ENCODE measurements at regions not wholly inside any gene's neighbourhood (a gene's known extent, or its start where the extent isn't known, plus 50 kb on each side); places are given as distances from the start of the nearest gene placed in this dataset.

DNA sequence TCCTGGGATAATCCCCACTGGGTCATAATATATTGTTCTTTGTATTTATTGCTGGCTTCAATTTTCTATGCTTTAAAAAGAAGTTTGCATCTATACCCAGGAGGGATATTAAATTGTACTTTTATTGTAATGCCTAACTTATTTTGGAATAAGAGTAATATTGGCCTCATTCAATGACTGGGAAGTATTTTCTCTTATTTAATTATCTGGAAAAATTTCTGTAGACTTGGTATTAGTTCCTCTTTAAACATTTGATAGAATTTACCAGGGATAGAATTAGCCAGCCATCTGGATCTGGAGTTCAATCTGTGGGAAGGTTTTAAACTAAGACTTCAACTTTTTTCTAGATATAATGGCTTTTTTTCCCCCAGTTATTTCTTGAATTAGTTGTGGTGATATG is 115.2 kb upstream of the ZNF32 start:
- Histone ChIP-seq H3K27me3 (no peaks in the 10 kb centered on the region), H3K36me3 (no peaks in the 10 kb centered on the region), H3K9me3 (peaks cover 0 to 3% (median 0%) of the 10 kb centered on the region in 4 donors), H3K4me3 (no peak overlapping the region), H3K27ac (no peak overlapping the region), H3K4me1 (no peaks in the 10 kb centered on the region)
- no peak for DNase-seq
- TF ChIP-seq, protein P1, sequence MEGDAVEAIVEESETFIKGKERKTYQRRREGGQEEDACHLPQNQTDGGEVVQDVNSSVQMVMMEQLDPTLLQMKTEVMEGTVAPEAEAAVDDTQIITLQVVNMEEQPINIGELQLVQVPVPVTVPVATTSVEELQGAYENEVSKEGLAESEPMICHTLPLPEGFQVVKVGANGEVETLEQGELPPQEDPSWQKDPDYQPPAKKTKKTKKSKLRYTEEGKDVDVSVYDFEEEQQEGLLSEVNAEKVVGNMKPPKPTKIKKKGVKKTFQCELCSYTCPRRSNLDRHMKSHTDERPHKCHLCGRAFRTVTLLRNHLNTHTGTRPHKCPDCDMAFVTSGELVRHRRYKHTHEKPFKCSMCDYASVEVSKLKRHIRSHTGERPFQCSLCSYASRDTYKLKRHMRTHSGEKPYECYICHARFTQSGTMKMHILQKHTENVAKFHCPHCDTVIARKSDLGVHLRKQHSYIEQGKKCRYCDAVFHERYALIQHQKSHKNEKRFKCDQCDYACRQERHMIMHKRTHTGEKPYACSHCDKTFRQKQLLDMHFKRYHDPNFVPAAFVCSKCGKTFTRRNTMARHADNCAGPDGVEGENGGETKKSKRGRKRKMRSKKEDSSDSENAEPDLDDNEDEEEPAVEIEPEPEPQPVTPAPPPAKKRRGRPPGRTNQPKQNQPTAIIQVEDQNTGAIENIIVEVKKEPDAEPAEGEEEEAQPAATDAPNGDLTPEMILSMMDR (IDR thresholded peaks at IDR 0.05), result no peak
- TF ChIP-seq POLR2A (IDR thresholded peaks at IDR 0.05) (no peak), POLR2AphosphoS5 (IDR thresholded peaks at IDR 0.05) (no peak), EP300 (IDR thresholded peaks at IDR 0.05) (no peak)
- no peak for ATAC-seq (ENCODE audit: low FRiP score in 2 of 2)

DNA sequence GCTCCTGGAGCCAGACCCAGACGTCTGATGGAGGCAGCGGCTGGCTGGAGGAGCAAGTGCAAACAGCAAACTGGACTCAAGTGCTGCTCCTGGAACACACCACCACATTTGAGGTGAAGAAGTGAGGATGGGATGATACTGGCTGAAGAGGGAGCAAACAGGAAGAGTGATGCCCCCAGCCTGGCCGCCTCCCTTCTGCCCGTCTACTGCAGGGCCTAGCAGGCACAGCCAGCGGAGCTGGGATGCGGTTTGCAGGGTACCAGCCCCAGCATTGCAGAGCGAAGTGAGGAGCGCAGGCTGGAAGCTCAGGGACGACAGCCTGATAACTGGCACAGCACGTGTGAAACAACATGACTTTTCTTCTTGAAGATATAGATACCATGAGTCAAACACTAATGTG is 111.8 kb upstream of the ZNF32 start:
- H3K36me3 ChIP-seq, result no peaks in the 10 kb centered on the region
- H3K9me3 ChIP-seq, result no peaks in the 10 kb centered on the region
- ATAC-seq (ENCODE audit: low FRiP score in 2 of 2) (no peak), DNase-seq (peak in 1 of 2 donors; percentile 61)
- H3K4me1 ChIP-seq, result no peaks in the 10 kb centered on the region
- TF ChIP-seq POLR2AphosphoS5 (IDR thresholded peaks at IDR 0.05) (no peak), POLR2A (IDR thresholded peaks at IDR 0.05) (no peak), EP300 (IDR thresholded peaks at IDR 0.05) (no peak)
- TF ChIP-seq, protein P1 (IDR thresholded peaks at IDR 0.05), result no peak
- no peak overlapping the region for H3K4me3 ChIP-seq
- H3K27me3 ChIP-seq, result no peaks in the 10 kb centered on the region
- H3K27ac ChIP-seq, result no peak overlapping the region
- whole genome bisulfite sequencing, 2 donors, result 85 to 91% methylated on average over 10 of the region's 10 CpGs

DNA sequence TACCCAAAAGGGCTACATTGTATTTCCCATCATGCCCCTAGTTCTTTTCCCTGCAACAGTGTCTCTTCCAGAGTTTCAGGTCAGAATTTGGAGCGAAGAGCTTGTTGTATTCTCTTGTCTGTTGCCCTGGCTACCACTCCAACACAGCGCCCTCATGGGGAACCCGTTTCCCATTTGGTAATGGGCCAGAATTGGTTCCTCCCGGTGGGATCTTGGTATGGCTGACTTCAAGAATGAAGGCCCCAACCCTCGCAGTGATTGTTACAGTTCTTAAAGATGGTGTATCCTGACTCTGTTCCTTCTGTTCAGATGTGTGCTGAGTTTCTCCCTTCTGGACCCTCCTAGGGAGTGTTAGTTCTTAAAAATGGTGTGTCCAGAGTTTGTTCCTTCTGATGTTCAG is 110.5 kb upstream of the ZNF32 start:
- H3K9me3 ChIP-seq, result no peaks in the 10 kb centered on the region
- H3K4me1 ChIP-seq, result no peaks in the 10 kb centered on the region
- no peaks in the 10 kb centered on the region for H3K36me3 ChIP-seq
- WGBS, 2 donors, result 90 to 91% methylated on average over 5 of the region's 5 CpGs
- no peaks in the 10 kb centered on the region for H3K27me3 ChIP-seq
- DNase-seq (no peak), ATAC-seq (ENCODE audit: low FRiP score in 2 of 2) (no peak)
- H3K4me3 ChIP-seq, result no peak overlapping the region
- TF ChIP-seq POLR2AphosphoS5 (IDR thresholded peaks at IDR 0.05), result no peak
- no peak for TF ChIP-seq POLR2A (IDR thresholded peaks at IDR 0.05)
- H3K27ac ChIP-seq, result no peak overlapping the region

DNA sequence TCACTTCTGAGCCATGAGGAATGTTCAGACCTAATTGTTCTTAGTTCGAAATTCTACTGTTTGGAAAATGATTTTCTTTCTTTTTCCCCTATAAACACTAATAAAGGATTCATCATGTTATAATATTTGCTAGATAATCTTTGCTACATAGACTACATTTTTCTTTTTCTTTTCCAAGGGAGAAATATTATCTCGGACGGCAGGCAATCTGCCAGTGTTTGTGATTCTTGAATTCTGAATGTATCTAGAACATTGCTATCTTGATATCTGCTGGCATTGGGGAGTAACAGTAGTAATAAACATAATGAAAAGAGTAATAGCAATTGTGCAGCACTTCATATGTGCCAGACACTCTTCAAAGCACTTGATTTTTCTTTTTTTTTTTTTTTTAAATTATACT is 107.7 kb upstream of the ZNF32 start:
- ATAC-seq (ENCODE audit: low FRiP score in 2 of 2) (no peak), DNase-seq (no peak)
- Histone ChIP-seq H3K4me3 (no peak overlapping the region), H3K9me3 (no peaks in the 10 kb centered on the region), H3K27me3 (no peaks in the 10 kb centered on the region), H3K4me1 (no peaks in the 10 kb centered on the region), H3K27ac (no peak overlapping the region), H3K36me3 (no peaks in the 10 kb centered on the region)
- 61 to 76% methylated on average over 3 of the region's 3 CpGs for WGBS, 2 donors
- TF ChIP-seq, protein P1 (IDR thresholded peaks at IDR 0.05), result no peak
- no peak for TF ChIP-seq POLR2AphosphoS5 (IDR thresholded peaks at IDR 0.05)
- TF ChIP-seq EP300 (IDR thresholded peaks at IDR 0.05), result no peak
- TF ChIP-seq POLR2A (IDR thresholded peaks at IDR 0.05), result no peak

DNA sequence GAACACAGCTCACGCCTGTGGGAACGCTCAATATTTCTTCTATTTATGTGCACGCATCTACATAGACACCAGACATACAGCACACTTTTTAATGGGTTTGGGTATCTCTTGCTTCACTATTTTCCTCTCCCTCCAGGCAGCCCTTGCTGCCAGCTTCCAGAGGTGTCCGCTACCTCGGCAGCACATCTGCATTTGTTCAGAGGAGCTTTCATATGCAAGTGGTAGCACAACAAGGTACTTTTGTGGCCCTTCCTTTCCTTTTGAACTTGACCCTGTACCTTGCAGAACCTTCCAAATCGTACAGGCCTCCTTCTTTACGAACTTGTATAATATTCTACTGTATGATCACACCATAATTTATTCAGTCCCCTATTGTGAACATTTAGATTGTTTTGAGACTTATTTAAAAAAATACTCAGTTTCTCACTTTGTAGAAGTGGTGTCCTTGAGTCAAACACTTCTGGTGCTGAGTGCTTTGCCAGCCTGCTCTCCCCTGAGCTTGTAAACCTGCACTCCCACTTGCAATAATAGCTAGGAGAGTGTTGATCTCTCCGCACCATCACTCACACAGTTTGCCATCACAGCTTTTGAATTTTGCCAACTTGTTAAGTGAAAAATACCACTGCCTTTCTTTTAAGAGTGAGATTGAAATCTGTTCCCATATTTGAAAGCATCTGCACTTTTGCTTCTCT is 106.0 kb upstream of the ZNF32 start:
- DNase-seq, result no peak
- ATAC-seq (ENCODE audit: low FRiP score in 2 of 2), result no peak
- Histone ChIP-seq H3K36me3 (no peaks in the 10 kb centered on the region), H3K4me1 (no peaks in the 10 kb centered on the region), H3K27ac (no peak overlapping the region), H3K4me3 (no peak overlapping the region), H3K9me3 (no peaks in the 10 kb centered on the region), H3K27me3 (no peaks in the 10 kb centered on the region)
- TF ChIP-seq POLR2AphosphoS5 (IDR thresholded peaks at IDR 0.05) (no peak), EP300 (IDR thresholded peaks at IDR 0.05) (no peak), POLR2A (IDR thresholded peaks at IDR 0.05) (no peak)
- TF ChIP-seq, protein P1 (IDR thresholded peaks at IDR 0.05), result no peak
- 86% methylated on average over 8 of the region's 8 CpGs for WGBS, 2 donors
